ENCODE measurements at regions not wholly inside any gene's neighbourhood (a gene's known extent, or its start where the extent isn't known, plus 50 kb on each side); places are given as distances from the start of the nearest gene placed in this dataset.

GRCh38 chr1:69148731-69149130, 419.0 kb upstream of the LRRC7 start:
- TF ChIP-seq EP300 (IDR thresholded peaks at IDR 0.05) = no peak
- TF ChIP-seq CTCF (IDR thresholded peaks at IDR 0.05) = no peak
- TF ChIP-seq POLR2A (IDR thresholded peaks at IDR 0.05) = no peak
- TF ChIP-seq POLR2AphosphoS5 (IDR thresholded peaks at IDR 0.05) = no peak
- 67 to 72% methylated on average over 1 of the region's 1 CpG for WGBS, 2 donors
- intact Hi-C loops (cut with DNase I) = no loop called here
- Histone ChIP-seq H3K36me3 (no peaks in the 10 kb centered on the region), H3K27ac (no peak overlapping the region), H3K4me3 (no peak overlapping the region), H3K27me3 (no peaks in the 10 kb centered on the region), H3K4me1 (no peaks in the 10 kb centered on the region), H3K9me3 (no peaks in the 10 kb centered on the region)
- DNase-seq = no peak

- 85 to 92% methylated on average over 2 of the region's 2 CpGs for WGBS, 2 donors
- no peak for TF ChIP-seq EP300 (IDR thresholded peaks at IDR 0.05)
- no peak for TF ChIP-seq CTCF (IDR thresholded peaks at IDR 0.05)
- no peak for TF ChIP-seq POLR2AphosphoS5 (IDR thresholded peaks at IDR 0.05)
- no peak for TF ChIP-seq POLR2A (IDR thresholded peaks at IDR 0.05)
- no peak overlapping the region for H3K27ac ChIP-seq
- H3K9me3 ChIP-seq = no peaks in the 10 kb centered on the region
- intact Hi-C loops (cut with DNase I) = no loop called here
- no peak for DNase-seq
- H3K4me1 ChIP-seq = no peaks in the 10 kb centered on the region
- H3K27me3 ChIP-seq = no peaks in the 10 kb centered on the region
- H3K36me3 ChIP-seq = no peaks in the 10 kb centered on the region
- no peak overlapping the region for H3K4me3 ChIP-seq
These were observed 410.5 kb upstream of the LRRC7 start for GRCh38 chr1:69157046-69157756.

GRCh38 chr1:69163241-69163640, 404.5 kb upstream of the LRRC7 start:
- Histone ChIP-seq H3K36me3 (no peaks in the 10 kb centered on the region), H3K9me3 (no peaks in the 10 kb centered on the region), H3K27me3 (no peaks in the 10 kb centered on the region), H3K4me3 (no peak overlapping the region), H3K4me1 (peaks cover 0 to 4% (median 0%) of the 10 kb centered on the region in 4 donors), H3K27ac (no peak overlapping the region)
- no peak for DNase-seq
- intact Hi-C loops (cut with DNase I) = no loop called here
- 89 to 94% methylated on average over 2 of the region's 2 CpGs for WGBS, 2 donors
- no peak for TF ChIP-seq POLR2A (IDR thresholded peaks at IDR 0.05)

- no peak for DNase-seq
- no peak for TF ChIP-seq POLR2A (IDR thresholded peaks at IDR 0.05)
- no peak for TF ChIP-seq EP300 (IDR thresholded peaks at IDR 0.05)
- TF ChIP-seq POLR2AphosphoS5 (IDR thresholded peaks at IDR 0.05) = no peak
- TF ChIP-seq CTCF (IDR thresholded peaks at IDR 0.05) = no peak
- Histone ChIP-seq H3K4me1 (peaks cover 0 to 4% (median 0%) of the 10 kb centered on the region in 4 donors), H3K27me3 (no peaks in the 10 kb centered on the region), H3K9me3 (no peaks in the 10 kb centered on the region), H3K27ac (no peak overlapping the region), H3K36me3 (no peaks in the 10 kb centered on the region), H3K4me3 (no peak overlapping the region)
- intact Hi-C loops (cut with DNase I) = no loop called here
These were observed 403.9 kb upstream of the LRRC7 start for GRCh38 chr1:69163779-69164178.

GRCh38 chr1:69167876-69168275, 399.8 kb upstream of the LRRC7 start:
- intact Hi-C loops (cut with DNase I) = no loop called here
- H3K4me1 ChIP-seq = peaks cover 0 to 4% (median 0%) of the 10 kb centered on the region in 4 donors
- H3K27ac ChIP-seq = no peak overlapping the region
- no peaks in the 10 kb centered on the region for H3K36me3 ChIP-seq
- no peak overlapping the region for H3K4me3 ChIP-seq
- no peaks in the 10 kb centered on the region for H3K27me3 ChIP-seq
- WGBS, 2 donors = 66 to 84% methylated on average over 3 of the region's 3 CpGs
- DNase-seq = no peak
- TF ChIP-seq POLR2A (IDR thresholded peaks at IDR 0.05) = no peak
- no peak for TF ChIP-seq EP300 (IDR thresholded peaks at IDR 0.05)
- TF ChIP-seq POLR2AphosphoS5 (IDR thresholded peaks at IDR 0.05) = no peak
- TF ChIP-seq CTCF (IDR thresholded peaks at IDR 0.05) = no peak
- H3K9me3 ChIP-seq = no peaks in the 10 kb centered on the region

Data from sigmoid colon (tissue), 6 donors.